Mesendoderm (in vitro differentiated cells): ENCODE measurements at regions not wholly inside any gene's neighbourhood (a gene's known extent, or its start where the extent isn't known, plus 50 kb on each side); places are given as distances from the start of the nearest gene placed in this dataset.

Experiments
- DNase-seq: peaks from one replicate; pipeline ENCODE4 v3.0.0; 2013
- H2AK5ac ChIP-seq: 2 replicates; pipeline ENCODE4 v1.6.1; 2013; ENCODE audit warnings: low read length, inconsistent platforms
- H2BK120ac ChIP-seq: 2 replicates; pipeline ENCODE4 v1.6.1; 2013; ENCODE audit warnings: low read depth, mild to moderate bottlenecking, low read length, moderate library complexity, mixed read lengths
- H2BK15ac ChIP-seq: replicated peaks from 2 replicates; pipeline ENCODE4 v1.6.1; 2013; ENCODE audit warnings: low read depth, mild to moderate bottlenecking, moderate library complexity
- H2BK5ac ChIP-seq: 2 replicates; pipeline ENCODE4 v1.6.1; 2013; ENCODE audit warnings: low read length, inconsistent platforms
- H3K18ac ChIP-seq: 2 replicates; pipeline ENCODE4 v1.6.1; 2013; ENCODE audit warnings: mild to moderate bottlenecking, low read length, mixed read lengths
- H3K23ac ChIP-seq: one replicate; pipeline ENCODE4 v1.6.1; 2013; ENCODE audit warnings: low read length
- H3K27ac ChIP-seq: 2 replicates; pipeline ENCODE4 v1.5.1; 2013; ENCODE audit warnings: low read depth, mild to moderate bottlenecking, inconsistent platforms, low read length, moderate library complexity
- H3K27me3 ChIP-seq: 2 replicates; pipeline ENCODE4 v1.6.1; 2013; ENCODE audit warnings: low read length, control low read depth, mild to moderate bottlenecking, inconsistent platforms; ENCODE audit not compliant: insufficient read depth, poor library complexity
- H3K36me3 ChIP-seq: 2 replicates; pipeline ENCODE4 v1.6.1; 2013; ENCODE audit warnings: low read length, inconsistent platforms; ENCODE audit not compliant: control insufficient read depth, insufficient read depth
- H3K4ac ChIP-seq: one replicate; pipeline ENCODE4 v1.6.1; 2013; ENCODE audit warnings: low read depth, mild to moderate bottlenecking, low read length, moderate library complexity
- H3K4me1 ChIP-seq: 2 replicates; pipeline ENCODE4 v1.6.1; 2013; ENCODE audit warnings: low read depth, low read length, inconsistent platforms; ENCODE audit not compliant: control insufficient read depth
- H3K4me2 ChIP-seq: 2 replicates; pipeline ENCODE4 v1.6.1; 2013; ENCODE audit warnings: low read length
- H3K4me3 ChIP-seq: 2 replicates; pipeline ENCODE4 v1.5.1; 2013; ENCODE audit warnings: mild to moderate bottlenecking, low read length
- H3K56ac ChIP-seq: one replicate; pipeline ENCODE4 v1.6.1; 2013; ENCODE audit warnings: low read length
- H3K79me1 ChIP-seq: 2 replicates; pipeline ENCODE4 v1.6.1; 2013; ENCODE audit warnings: low read length, inconsistent platforms
- H3K79me2 ChIP-seq: 2 replicates; pipeline ENCODE4 v1.6.1; 2013; ENCODE audit warnings: mild to moderate bottlenecking, low read length; ENCODE audit not compliant: control insufficient read depth, insufficient read depth
- H3K9ac ChIP-seq: 2 replicates; pipeline ENCODE4 v1.6.1; 2013; ENCODE audit warnings: low read length, inconsistent platforms
- H4K5ac ChIP-seq: one replicate; pipeline ENCODE4 v1.6.1; 2013; ENCODE audit warnings: low read length
- H4K8ac ChIP-seq: one replicate; pipeline ENCODE4 v1.6.1; 2013; ENCODE audit warnings: low read depth, mild to moderate bottlenecking, control low read depth, low read length, moderate library complexity
- WGBS: extraction: QIAGEN DNeasy Blood & Tissue Kit; methylation state at CpG from one replicate; pipeline ENCODE4 v1.1.7; 2013; ENCODE audit warnings: low lambda C conversion rate, missing lambda C conversion rate; ENCODE audit not compliant: insufficient coverage; ENCODE audit errors: extremely low coverage; 5-methylcytosine and 5-hydroxymethylcytosine counted together

DNA sequence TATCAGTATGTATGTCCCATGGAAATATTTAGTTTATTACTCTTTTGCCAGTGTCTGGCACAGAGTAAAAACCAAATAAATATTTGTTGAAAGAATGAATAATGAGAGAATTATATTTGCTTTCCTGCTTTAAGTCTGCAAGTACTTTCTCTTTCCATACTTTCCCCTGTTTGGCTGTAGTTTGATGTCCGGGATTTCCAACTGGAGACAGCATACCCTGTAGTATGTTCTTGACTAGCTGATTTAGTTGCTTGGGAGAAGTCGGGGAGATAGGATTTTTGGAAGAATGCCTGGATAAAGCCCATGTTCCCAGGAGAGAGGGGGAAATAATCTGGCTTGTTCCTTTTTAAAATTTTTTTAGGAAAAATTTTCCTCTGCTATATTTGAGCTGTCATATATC, 516.1 kb downstream of the CCSER2 start:
- Histone ChIP-seq H3K4me1 (peaks cover 2% of the 10 kb centered on the region), H2BK15ac (no peak overlapping the region), H3K56ac (no peak overlapping the region), H3K4ac (no peak overlapping the region), H3K27ac (no peak overlapping the region), H3K36me3 (no peaks in the 10 kb centered on the region), H2BK5ac (no peak overlapping the region), H3K18ac (no peak overlapping the region), H3K79me2 (no peaks in the 10 kb centered on the region), H4K8ac (no peak overlapping the region), H3K23ac (no peak overlapping the region), H3K79me1 (no peaks in the 10 kb centered on the region), H3K4me3 (no peak overlapping the region), H2BK120ac (no peak overlapping the region), H3K4me2 (no peak overlapping the region), H3K27me3 (no peaks in the 10 kb centered on the region), H3K9ac (no peak overlapping the region), H2AK5ac (no peak overlapping the region), H4K5ac (no peak overlapping the region)
- no peak for DNase-seq
- no CpG with 5 or more reads among the region's 2 CpGs for WGBS

- Histone ChIP-seq H3K79me2 (no peaks in the 10 kb centered on the region), H2BK120ac (no peak overlapping the region), H3K4me3 (no peak overlapping the region), H3K18ac (no peak overlapping the region), H3K27me3 (no peaks in the 10 kb centered on the region), H3K23ac (no peak overlapping the region), H2AK5ac (no peak overlapping the region), H3K4me2 (no peak overlapping the region), H3K9ac (no peak overlapping the region), H3K56ac (no peak overlapping the region), H4K5ac (no peak overlapping the region), H4K8ac (no peak overlapping the region), H3K27ac (no peak overlapping the region), H3K4ac (no peak overlapping the region), H3K79me1 (no peaks in the 10 kb centered on the region), H2BK15ac (no peak overlapping the region), H3K36me3 (no peaks in the 10 kb centered on the region), H2BK5ac (no peak overlapping the region), H3K4me1 (peaks cover 2% of the 10 kb centered on the region)
- WGBS: no CpG with 5 or more reads among the region's 2 CpGs
- peak; percentile 85 for DNase-seq
These were observed 517.4 kb downstream of the CCSER2 start for GRCh38 chr10:84845628-84846261.

DNA sequence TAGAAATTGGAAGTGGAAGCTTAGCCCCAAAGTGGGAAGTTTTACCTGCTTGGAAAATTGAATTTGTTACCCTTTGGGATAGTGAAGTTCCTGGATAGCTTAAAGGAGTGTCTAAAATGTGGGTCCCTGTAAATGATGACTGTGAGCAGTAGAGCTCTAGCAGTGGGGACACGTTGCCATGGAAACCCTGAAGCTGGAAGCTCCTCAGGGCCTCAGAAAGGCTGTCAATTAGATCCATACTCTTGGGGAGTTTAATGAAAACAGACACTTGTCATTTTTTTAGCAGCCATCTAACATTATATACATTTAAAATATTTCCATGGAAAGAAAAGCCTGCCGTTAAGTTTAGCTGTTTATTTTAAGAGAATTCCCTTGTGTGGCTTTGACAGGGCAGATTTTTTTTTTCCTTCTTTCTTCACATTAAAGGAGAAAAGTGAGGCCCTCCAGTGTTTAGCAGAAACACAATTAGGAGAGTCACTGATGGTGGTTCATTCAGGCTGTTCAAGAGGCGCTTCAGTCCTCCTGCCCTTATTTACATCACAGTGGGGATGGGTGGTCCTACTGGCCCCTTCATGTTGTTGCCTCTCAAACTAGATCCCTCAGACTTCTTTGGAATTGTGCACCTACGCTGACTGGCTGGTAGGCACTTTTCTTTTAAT, 518.4 kb downstream of the CCSER2 start:
- no CpG with 5 or more reads among the region's 4 CpGs for WGBS

DNA sequence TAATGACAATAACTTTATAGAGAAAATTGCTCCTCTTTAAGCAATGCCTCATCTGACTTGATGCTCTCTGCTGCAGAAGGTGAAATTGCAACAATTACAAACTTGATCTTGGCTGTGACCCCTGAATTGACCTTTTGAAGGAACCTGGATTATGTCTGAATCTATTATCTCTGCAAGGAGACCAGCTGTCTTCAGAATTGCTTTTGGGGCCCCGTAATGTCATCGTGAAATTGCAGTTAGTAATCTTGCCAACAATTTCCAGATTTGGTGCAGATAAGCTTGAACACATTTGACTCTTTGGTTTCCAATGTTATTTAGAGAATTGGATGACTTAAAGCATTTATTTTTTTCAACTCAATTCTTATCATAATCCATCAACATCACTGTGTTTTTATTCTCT, 520.6 kb downstream of the CCSER2 start:
- Histone ChIP-seq H2BK15ac (no peak overlapping the region), H2BK120ac (no peak overlapping the region), H2AK5ac (no peak overlapping the region), H3K9ac (no peak overlapping the region), H3K4me3 (no peak overlapping the region), H3K79me2 (no peaks in the 10 kb centered on the region), H3K4ac (no peak overlapping the region), H3K56ac (no peak overlapping the region), H2BK5ac (no peak overlapping the region), H3K18ac (no peak overlapping the region), H3K27ac (no peak overlapping the region), H3K23ac (no peak overlapping the region), H3K27me3 (no peaks in the 10 kb centered on the region), H4K5ac (no peak overlapping the region), H3K79me1 (no peaks in the 10 kb centered on the region), H3K4me2 (no peak overlapping the region), H4K8ac (no peak overlapping the region), H3K36me3 (no peaks in the 10 kb centered on the region), H3K4me1 (peaks cover 2% of the 10 kb centered on the region)
- no peak for DNase-seq
- no CpG with 5 or more reads among the region's 2 CpGs for WGBS

More for the DNA sequence above, 518.4 kb downstream of the CCSER2 start:
- Histone ChIP-seq H3K79me1 (no peaks in the 10 kb centered on the region), H2BK15ac (no peak overlapping the region), H2BK5ac (no peak overlapping the region), H2AK5ac (no peak overlapping the region), H2BK120ac (no peak overlapping the region), H3K56ac (no peak overlapping the region), H3K4me1 (peaks cover 2% of the 10 kb centered on the region), H3K27me3 (no peaks in the 10 kb centered on the region), H3K27ac (no peak overlapping the region), H3K79me2 (no peaks in the 10 kb centered on the region), H4K5ac (no peak overlapping the region), H3K4ac (no peak overlapping the region), H3K4me2 (no peak overlapping the region), H3K36me3 (no peaks in the 10 kb centered on the region), H4K8ac (no peak overlapping the region), H3K23ac (no peak overlapping the region), H3K9ac (no peak overlapping the region), H3K4me3 (no peak overlapping the region), H3K18ac (no peak overlapping the region)
- no peak for DNase-seq

DNA sequence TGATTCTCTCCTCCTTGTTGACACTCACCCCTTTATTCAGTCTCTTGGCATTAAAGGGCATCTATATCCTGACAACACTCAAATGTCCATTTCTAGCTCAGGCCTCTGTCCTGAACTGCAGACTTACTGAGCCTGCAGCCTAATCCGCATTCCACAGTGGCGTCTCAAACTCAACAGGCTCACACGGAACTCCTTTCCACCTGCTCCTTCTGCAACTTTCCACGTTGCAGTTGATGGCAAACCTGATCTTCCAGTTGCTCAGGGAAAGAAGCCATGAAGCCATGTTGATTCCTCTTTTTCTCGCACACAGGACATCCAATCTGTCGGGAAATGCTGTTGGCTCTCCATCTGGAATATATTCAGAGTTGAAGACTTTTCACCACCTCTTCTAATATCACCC, 522.4 kb downstream of the CCSER2 start:
- Histone ChIP-seq H3K79me2 (no peaks in the 10 kb centered on the region), H4K8ac (no peak overlapping the region), H2BK5ac (no peak overlapping the region), H3K36me3 (no peaks in the 10 kb centered on the region), H3K79me1 (no peaks in the 10 kb centered on the region), H3K4me3 (no peak overlapping the region), H4K5ac (no peak overlapping the region), H2BK120ac (no peak overlapping the region), H3K4me1 (no peaks in the 10 kb centered on the region), H3K27me3 (no peaks in the 10 kb centered on the region), H3K4me2 (no peak overlapping the region), H2AK5ac (no peak overlapping the region), H3K56ac (no peak overlapping the region), H3K23ac (no peak overlapping the region), H3K9ac (no peak overlapping the region), H3K4ac (no peak overlapping the region), H3K27ac (no peak overlapping the region), H3K18ac (no peak overlapping the region), H2BK15ac (no peak overlapping the region)
- no peak for DNase-seq
- WGBS: no CpG with 5 or more reads among the region's 6 CpGs

DNA sequence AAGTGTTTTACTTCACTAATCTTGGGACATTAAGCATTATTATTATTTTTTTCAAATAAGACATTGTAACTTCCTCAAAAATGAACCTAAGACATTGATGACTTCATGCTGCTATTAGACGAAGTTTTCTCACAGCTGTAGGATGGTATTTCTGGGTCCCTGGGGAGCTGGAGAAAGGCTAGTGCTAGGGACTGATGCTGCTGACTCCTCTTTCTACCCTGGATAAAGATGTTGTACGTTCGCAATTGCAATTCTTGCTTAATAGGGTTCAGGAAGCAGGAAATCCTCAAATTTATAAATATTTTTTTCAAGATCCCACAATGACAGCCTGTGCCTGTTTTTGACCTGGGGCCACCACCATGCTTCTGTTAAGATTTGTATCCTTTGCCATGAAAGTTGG, 526.0 kb downstream of the CCSER2 start:
- Histone ChIP-seq H3K79me1 (no peaks in the 10 kb centered on the region), H3K4me1 (no peaks in the 10 kb centered on the region), H2BK120ac (no peak overlapping the region), H3K4me3 (no peak overlapping the region), H4K8ac (no peak overlapping the region), H3K79me2 (no peaks in the 10 kb centered on the region), H4K5ac (no peak overlapping the region), H2BK15ac (no peak overlapping the region), H2BK5ac (no peak overlapping the region), H3K4ac (no peak overlapping the region), H3K56ac (no peak overlapping the region), H2AK5ac (no peak overlapping the region), H3K9ac (no peak overlapping the region), H3K18ac (peak overlapping the region; percentile 51), H3K27ac (no peak overlapping the region), H3K4me2 (no peak overlapping the region), H3K36me3 (no peaks in the 10 kb centered on the region), H3K27me3 (no peaks in the 10 kb centered on the region), H3K23ac (no peak overlapping the region)
- DNase-seq: no peak
- no CpG with 5 or more reads among the region's 3 CpGs for WGBS
